Loucy (cell line): ENCODE measurements at regions not wholly inside any gene's neighbourhood (a gene's known extent, or its start where the extent isn't known, plus 50 kb on each side); places are given as distances from the start of the nearest gene placed in this dataset.

Experiments used
- H2AFZ ChIP-seq: fragments of 200-600 bp; sonication (generic); 2 replicates; pipeline ENCODE4 v1.6.0; 2016; ENCODE audit warnings: antibody characterized with exemption, mild to moderate bottlenecking, low read length, moderate library complexity
- H3F3A ChIP-seq: fragments of 200-600 bp; 2 replicates; pipeline ENCODE4 v1.6.0; 2016; ENCODE audit warnings: antibody characterized with exemption, low read depth, mild to moderate bottlenecking
- H3K27me3 ChIP-seq: fragments of 200-600 bp; sonication (generic); 2 replicates; pipeline ENCODE4 v1.6.1; 2014; ENCODE audit warnings: low read length, mild to moderate bottlenecking; ENCODE audit not compliant: insufficient read depth, poor library complexity, severe bottlenecking
- H3K36me3 ChIP-seq: fragments of 200-600 bp; sonication (generic); 2 replicates; pipeline ENCODE4 v1.6.1; 2016; ENCODE audit warnings: low read length; ENCODE audit not compliant: insufficient read depth
- H3K4me1 ChIP-seq: fragments of 200-600 bp; sonication (generic); 2 replicates; pipeline ENCODE4 v1.5.1; 2014; ENCODE audit warnings: low read length, mild to moderate bottlenecking; ENCODE audit not compliant: insufficient read depth, poor library complexity, severe bottlenecking
- H3K4me2 ChIP-seq: fragments of 200-600 bp; sonication (generic); 2 replicates; pipeline ENCODE4 v1.6.0; 2014; ENCODE audit warnings: antibody characterized with exemption, low read length, low read depth, mild to moderate bottlenecking; ENCODE audit not compliant: poor library complexity, severe bottlenecking
- H3K4me3 ChIP-seq: fragments of 200-600 bp; sonication (generic); 2 replicates; pipeline ENCODE4 v1.5.1; 2014; ENCODE audit warnings: low read length, mild to moderate bottlenecking, mixed read lengths; ENCODE audit not compliant: poor library complexity, severe bottlenecking
- H3K79me2 ChIP-seq: fragments of 200-600 bp; sonication (generic); 2 replicates; pipeline ENCODE4 v1.6.1; 2014; ENCODE audit warnings: low read length; ENCODE audit not compliant: insufficient read depth
- H3K9ac ChIP-seq: fragments of 200-600 bp; sonication (generic); 2 replicates; pipeline ENCODE4 v1.6.0; 2014; ENCODE audit warnings: mild to moderate bottlenecking, low read depth, low read length, moderate library complexity; ENCODE audit not compliant: poor library complexity, severe bottlenecking
- H3K9me2 ChIP-seq: fragments of 200-600 bp; sonication (generic); replicated peaks from 2 replicates; pipeline ENCODE4 v1.6.1; 2016; ENCODE audit warnings: low read depth, low read length, mixed read lengths
- H3K9me3 ChIP-seq: fragments of 200-600 bp; sonication (generic); 2 replicates; pipeline ENCODE4 v1.6.1; 2014; ENCODE audit warnings: mild to moderate bottlenecking, antibody characterized with exemption, low read length, low read depth; ENCODE audit not compliant: insufficient read depth
- H4K20me1 ChIP-seq: fragments of 200-600 bp; sonication (generic); 2 replicates; pipeline ENCODE4 v1.6.0; 2014; ENCODE audit warnings: antibody characterized with exemption, low read length, mild to moderate bottlenecking; ENCODE audit not compliant: insufficient read depth, poor library complexity, severe bottlenecking
- EZH2phosphoT487 ChIP-seq: fragments of 200-600 bp; IDR thresholded peaks from 2 replicates; pipeline ENCODE4 v1.6.1; 2018; ENCODE audit warnings: antibody characterized with exemption, mild to moderate bottlenecking, moderate library complexity, borderline replicate concordance
- TF ChIP-seq, protein P1 (sequence below): fragments of 200-600 bp; sonication (generic); conservative IDR thresholded peaks from 2 replicates; pipeline ENCODE4 v1.5.1; 2014; ENCODE audit warnings: mild to moderate bottlenecking, antibody characterized with exemption, low read length

DNA sequence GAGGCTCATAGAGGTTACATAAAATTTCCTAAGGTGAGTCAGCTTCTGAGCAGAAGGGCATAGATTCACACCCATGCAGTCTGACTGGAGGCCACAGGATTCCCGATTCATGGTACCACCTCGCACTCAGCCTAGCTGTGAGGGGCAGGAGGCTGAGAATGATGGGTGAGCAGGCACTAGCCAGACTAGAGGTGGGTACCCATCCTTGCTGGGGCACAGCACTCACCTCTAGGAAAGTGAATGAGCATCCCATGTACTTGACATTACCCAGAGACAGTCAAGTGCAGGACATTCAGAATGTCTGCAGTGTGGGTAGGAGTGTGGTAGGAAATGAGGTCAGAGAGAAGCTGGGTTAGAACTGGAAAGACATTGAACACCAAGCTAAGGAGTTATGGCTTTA is 255.5 kb downstream of the CDK5RAP2 start:
- H4K20me1 ChIP-seq: no peaks in the 10 kb centered on the region
- H3K9ac ChIP-seq: no peak overlapping the region
- TF ChIP-seq, protein P1, sequence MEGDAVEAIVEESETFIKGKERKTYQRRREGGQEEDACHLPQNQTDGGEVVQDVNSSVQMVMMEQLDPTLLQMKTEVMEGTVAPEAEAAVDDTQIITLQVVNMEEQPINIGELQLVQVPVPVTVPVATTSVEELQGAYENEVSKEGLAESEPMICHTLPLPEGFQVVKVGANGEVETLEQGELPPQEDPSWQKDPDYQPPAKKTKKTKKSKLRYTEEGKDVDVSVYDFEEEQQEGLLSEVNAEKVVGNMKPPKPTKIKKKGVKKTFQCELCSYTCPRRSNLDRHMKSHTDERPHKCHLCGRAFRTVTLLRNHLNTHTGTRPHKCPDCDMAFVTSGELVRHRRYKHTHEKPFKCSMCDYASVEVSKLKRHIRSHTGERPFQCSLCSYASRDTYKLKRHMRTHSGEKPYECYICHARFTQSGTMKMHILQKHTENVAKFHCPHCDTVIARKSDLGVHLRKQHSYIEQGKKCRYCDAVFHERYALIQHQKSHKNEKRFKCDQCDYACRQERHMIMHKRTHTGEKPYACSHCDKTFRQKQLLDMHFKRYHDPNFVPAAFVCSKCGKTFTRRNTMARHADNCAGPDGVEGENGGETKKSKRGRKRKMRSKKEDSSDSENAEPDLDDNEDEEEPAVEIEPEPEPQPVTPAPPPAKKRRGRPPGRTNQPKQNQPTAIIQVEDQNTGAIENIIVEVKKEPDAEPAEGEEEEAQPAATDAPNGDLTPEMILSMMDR: no peak
- no peak for TF ChIP-seq EZH2phosphoT487
- H3K9me2 ChIP-seq: no peaks in the 10 kb centered on the region
- H3K4me3 ChIP-seq: no peak overlapping the region
- H3K27me3 ChIP-seq: no peaks in the 10 kb centered on the region
- H3F3A ChIP-seq: no peaks in the 10 kb centered on the region
- H3K36me3 ChIP-seq: no peaks in the 10 kb centered on the region
- H3K4me1 ChIP-seq: no peaks in the 10 kb centered on the region
- no peaks in the 10 kb centered on the region for H3K9me3 ChIP-seq
- H2AFZ ChIP-seq: no peak overlapping the region
- H3K4me2 ChIP-seq: no peak overlapping the region
- no peaks in the 10 kb centered on the region for H3K79me2 ChIP-seq

DNA sequence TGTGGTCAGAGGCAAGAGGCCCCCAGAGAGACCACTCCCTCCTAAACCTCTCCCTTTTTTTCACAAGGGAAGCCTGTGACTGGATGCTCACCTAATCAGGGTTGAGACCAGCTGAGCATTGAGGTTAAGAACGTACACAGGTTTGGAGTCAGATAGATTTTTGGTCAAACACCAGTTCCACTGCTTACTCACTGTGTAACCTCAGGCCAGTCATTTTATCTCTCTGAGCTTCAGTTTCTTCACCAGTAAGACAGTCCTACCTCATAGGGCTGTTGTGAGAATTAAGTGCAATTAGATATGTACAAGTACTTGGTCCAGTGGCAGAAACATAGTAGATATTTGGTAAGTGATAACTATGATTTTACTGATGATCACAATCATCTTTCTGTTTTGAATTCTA is 256.8 kb downstream of the CDK5RAP2 start:
- TF ChIP-seq, protein P1: no peak
- TF ChIP-seq EZH2phosphoT487: no peak

DNA sequence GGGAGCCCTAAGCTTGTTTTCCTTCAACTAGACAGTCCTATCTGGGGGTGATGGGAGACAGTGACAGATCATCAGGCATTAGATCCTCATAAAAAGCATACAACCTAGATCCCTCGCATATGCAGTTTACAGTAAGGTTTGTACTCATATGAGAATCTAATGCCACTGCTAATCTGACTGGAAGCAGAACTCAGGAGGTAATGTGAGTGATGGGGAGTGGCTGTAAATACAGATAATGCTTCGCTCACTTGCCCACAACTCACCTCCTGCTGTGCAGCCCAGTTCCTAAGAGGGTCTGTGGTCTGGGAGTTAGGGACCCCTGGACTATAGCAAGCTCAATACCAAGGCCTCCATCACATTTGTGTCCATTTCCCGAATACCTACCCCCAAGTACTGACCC is 260.5 kb downstream of the CDK5RAP2 start:
- Histone ChIP-seq H3K27me3 (no peaks in the 10 kb centered on the region), H3K4me1 (no peaks in the 10 kb centered on the region), H3K4me2 (no peak overlapping the region), H3K79me2 (no peaks in the 10 kb centered on the region), H3K9me3 (no peaks in the 10 kb centered on the region; the same call in 1 of the 2 replicates), H2AFZ (no peak overlapping the region), H3K9me2 (no peaks in the 10 kb centered on the region), H3K36me3 (no peaks in the 10 kb centered on the region), H3K9ac (no peak overlapping the region), H4K20me1 (no peaks in the 10 kb centered on the region), H3F3A (no peaks in the 10 kb centered on the region), H3K4me3 (no peak overlapping the region)
- no peak for TF ChIP-seq EZH2phosphoT487
- TF ChIP-seq, protein P1: no peak

More for the DNA sequence above, 256.8 kb downstream of the CDK5RAP2 start:
- no peaks in the 10 kb centered on the region for H3K4me1 ChIP-seq
- no peaks in the 10 kb centered on the region for H3K27me3 ChIP-seq
- H3K9me3 ChIP-seq: no peaks in the 10 kb centered on the region
- H3K9ac ChIP-seq: no peak overlapping the region
- H3K4me2 ChIP-seq: no peak overlapping the region
- no peak overlapping the region for H3K4me3 ChIP-seq
- H3K36me3 ChIP-seq: no peaks in the 10 kb centered on the region
- H4K20me1 ChIP-seq: no peaks in the 10 kb centered on the region
- H3K79me2 ChIP-seq: no peaks in the 10 kb centered on the region
- H3F3A ChIP-seq: no peaks in the 10 kb centered on the region
- no peaks in the 10 kb centered on the region for H3K9me2 ChIP-seq
- no peak overlapping the region for H2AFZ ChIP-seq
